Erythroblast (primary cell): ENCODE measurements at regions not wholly inside any gene's neighbourhood (a gene's known extent, or its start where the extent isn't known, plus 50 kb on each side); places are given as distances from the start of the nearest gene placed in this dataset.

Source experiments
- GATA1 ChIP-seq: IDR thresholded peaks from 2 replicates; pipeline ENCODE4 v1.6.1; 2011; ENCODE audit warnings: low read depth, mild to moderate bottlenecking, control low read depth, low read length, moderate library complexity
- POLR2A ChIP-seq: IDR thresholded peaks from 2 replicates; pipeline ENCODE4 v1.6.1; 2011; ENCODE audit warnings: mild to moderate bottlenecking, low read length

DNA sequence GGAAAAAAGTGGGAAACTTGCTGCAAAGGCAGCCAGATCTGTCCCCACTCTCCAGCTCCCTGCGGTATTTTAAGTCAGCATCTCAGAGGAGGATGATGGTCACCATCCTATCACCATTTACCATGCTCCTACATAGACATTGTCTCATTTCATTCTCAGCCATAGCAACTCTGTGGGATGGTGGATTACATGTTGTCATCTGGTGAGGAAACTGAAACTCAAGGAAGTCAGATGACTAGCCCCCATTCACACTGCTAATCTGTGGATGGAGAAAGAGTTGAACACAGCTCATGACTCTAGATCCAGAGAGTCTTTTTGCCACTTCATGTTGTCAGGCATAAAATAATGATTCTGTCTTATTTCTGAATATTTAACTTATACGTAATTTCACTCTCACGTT lies 323.5 kb downstream of the PTTG2 start:
- TF ChIP-seq POLR2A, result no peak
- TF ChIP-seq GATA1, result no peak
